GM12891 (cell line): ENCODE measurements at regions not wholly inside any gene's neighbourhood (a gene's known extent, or its start where the extent isn't known, plus 50 kb on each side); places are given as distances from the start of the nearest gene placed in this dataset.

ENCODE experiments used
- PAX5 ChIP-seq: IDR thresholded peaks from 2 replicates; pipeline ENCODE4 v1.6.1; 2011; ENCODE audit warnings: low read length, moderate library complexity, mild to moderate bottlenecking; ENCODE audit not compliant: insufficient read depth, severe bottlenecking
- POLR2A ChIP-seq: IDR thresholded peaks from 2 replicates; pipeline ENCODE4 v1.6.1; 2011; ENCODE audit warnings: low read depth, low read length, control low read depth

DNA sequence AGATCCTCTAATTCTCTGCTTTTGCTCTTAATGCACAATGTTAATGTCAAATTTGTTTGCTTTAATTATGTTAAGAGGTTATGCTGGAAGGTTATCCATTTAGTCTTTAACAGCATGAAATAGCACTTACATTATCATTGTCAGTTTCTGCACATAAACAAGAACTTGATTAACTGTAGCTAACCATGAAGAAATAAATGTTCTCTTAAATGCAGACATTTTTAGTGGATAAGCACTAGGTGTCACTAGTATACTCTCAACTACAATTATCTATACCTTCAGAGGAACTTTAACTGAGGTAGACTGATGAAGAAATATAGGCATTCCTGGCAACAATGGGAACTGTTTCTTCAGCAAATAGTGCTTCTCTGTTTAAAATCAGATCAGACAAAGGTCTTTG is 178.8 kb upstream of the CHST9 start:
- no peak for TF ChIP-seq POLR2A
- no peak for TF ChIP-seq PAX5
